Neural cell (in vitro differentiated cells): ENCODE measurements at regions not wholly inside any gene's neighbourhood (a gene's known extent, or its start where the extent isn't known, plus 50 kb on each side); places are given as distances from the start of the nearest gene placed in this dataset.

ENCODE experiments used
- H2AFZ ChIP-seq: fragments of 200-600, 300-800 bp; sonication (generic), shearing (Covaris generic); 2 replicates; pipeline ENCODE4 v1.6.0; 2014; ENCODE audit warnings: low read depth, mild to moderate bottlenecking, antibody characterized with exemption, low read length, moderate library complexity
- H3F3A ChIP-seq: fragments of 200-600 bp; shearing (Covaris generic); 2 replicates; pipeline ENCODE4 v1.6.1; 2016; ENCODE audit warnings: mild to moderate bottlenecking, moderate library complexity, mixed read lengths, antibody characterized with exemption, low read length; ENCODE audit not compliant: insufficient read depth, poor library complexity, severe bottlenecking
- H3K27ac ChIP-seq: fragments of 200-600, 300-800 bp; sonication (generic), shearing (Covaris generic); 2 replicates; pipeline ENCODE4 v1.5.1; 2014; ENCODE audit warnings: mild to moderate bottlenecking, low read length, moderate library complexity
- H3K27me3 ChIP-seq: fragments of 300-800, 200-600 bp; sonication (generic), shearing (Covaris generic); 2 replicates; pipeline ENCODE4 v1.6.0; 2014; ENCODE audit warnings: mild to moderate bottlenecking, low read depth, low read length, moderate library complexity; ENCODE audit not compliant: insufficient read depth
- H3K36me3 ChIP-seq: fragments of 300-800, 200-600 bp; sonication (generic), shearing (Covaris generic); 2 replicates; pipeline ENCODE4 v1.5.1; 2014; ENCODE audit warnings: mild to moderate bottlenecking, antibody characterized with exemption, low read length, moderate library complexity; ENCODE audit not compliant: insufficient read depth
- H3K4me2 ChIP-seq: fragments of 300-800, 200-600 bp; sonication (generic), shearing (Covaris generic); 2 replicates; pipeline ENCODE4 v1.6.0; 2014; ENCODE audit warnings: mild to moderate bottlenecking, low read length
- H3K4me3 ChIP-seq: fragments of 300-800, 200-600 bp; sonication (generic), shearing (Covaris generic); 2 replicates; pipeline ENCODE4 v1.5.1; 2014; ENCODE audit warnings: mild to moderate bottlenecking, low read length, moderate library complexity
- H3K79me2 ChIP-seq: fragments of 200-600 bp; shearing (Covaris generic); replicated peaks from 2 replicates; pipeline ENCODE4 v1.6.0; 2014; ENCODE audit warnings: mild to moderate bottlenecking, low read length, moderate library complexity; ENCODE audit not compliant: insufficient read depth
- H3K9ac ChIP-seq: fragments of 300-800, 200-600 bp; sonication (generic), shearing (Covaris generic); 2 replicates; pipeline ENCODE4 v1.6.1; 2016; ENCODE audit warnings: mild to moderate bottlenecking, low read length, mixed read lengths
- H3K9me2 ChIP-seq: fragments of 200-600 bp; shearing (Covaris generic); 2 replicates; pipeline ENCODE4 v1.6.1; 2016; ENCODE audit warnings: mild to moderate bottlenecking, low read length, mixed read lengths; ENCODE audit not compliant: insufficient read depth
- H3K9me3 ChIP-seq: fragments of 200-600, 300-800 bp; sonication (generic), shearing (Covaris generic); 2 replicates; pipeline ENCODE4 v1.6.1; 2016; ENCODE audit warnings: mild to moderate bottlenecking, mixed run types, low read length, moderate library complexity, mixed read lengths
- H4K20me1 ChIP-seq: fragments of 200-600 bp; shearing (Covaris generic); 2 replicates; pipeline ENCODE4 v1.6.1; 2016; ENCODE audit warnings: mild to moderate bottlenecking, mixed run types; ENCODE audit not compliant: insufficient read depth
- CTCF ChIP-seq: fragments of 450-650 bp; IDR thresholded peaks from 2 replicates; pipeline ENCODE4 v1.5.1; 2014; ENCODE audit warnings: antibody characterized with exemption, mild to moderate bottlenecking, moderate library complexity; ENCODE audit not compliant: poor library complexity, severe bottlenecking
- EP300 ChIP-seq: fragments of 450-650 bp; conservative IDR thresholded peaks from 2 replicates; pipeline ENCODE4 v1.6.1; 2014; ENCODE audit warnings: antibody characterized with exemption, mild to moderate bottlenecking, moderate library complexity; ENCODE audit not compliant: poor library complexity, severe bottlenecking
- EZH2 ChIP-seq: fragments of 200-600, 300-800 bp; shearing (Covaris generic), sonication (generic); IDR thresholded peaks from 2 replicates; pipeline ENCODE4 v1.6.1; 2014; ENCODE audit warnings: antibody characterized with exemption, low read length, borderline replicate concordance, mild to moderate bottlenecking; ENCODE audit not compliant: insufficient read depth, poor library complexity, severe bottlenecking
- MXI1 ChIP-seq: fragments of 450-650 bp; conservative IDR thresholded peaks from 2 replicates; pipeline ENCODE4 v1.6.1; 2014; ENCODE audit warnings: antibody characterized with exemption, mild to moderate bottlenecking; ENCODE audit not compliant: poor library complexity, severe bottlenecking
- POLR2AphosphoS5 ChIP-seq: IDR thresholded peaks from 2 replicates; pipeline ENCODE4 v1.6.1; 2012
- RAD21 ChIP-seq: fragments of 450-650 bp; conservative IDR thresholded peaks from 2 replicates; pipeline ENCODE4 v1.6.1; 2014; ENCODE audit warnings: antibody characterized with exemption, mild to moderate bottlenecking, moderate library complexity
- SMC3 ChIP-seq: fragments of 450-650 bp; conservative IDR thresholded peaks from 2 replicates; pipeline ENCODE4 v1.6.1; 2014; ENCODE audit warnings: antibody characterized with exemption, mild to moderate bottlenecking, moderate library complexity; ENCODE audit not compliant: poor library complexity
- TAF1 ChIP-seq: IDR thresholded peaks from 2 replicates; pipeline ENCODE4 v1.6.1; 2012; ENCODE audit warnings: low read depth

GRCh38 chr10:11388996-11389395, 222.5 kb downstream of the USP6NL start:
- no peak overlapping the region for H3K4me3 ChIP-seq
- H3F3A ChIP-seq = peaks cover 13% of the 10 kb centered on the region
- no peaks in the 10 kb centered on the region for H3K9me3 ChIP-seq
- H3K79me2 ChIP-seq = no peaks in the 10 kb centered on the region
- H3K9me2 ChIP-seq = no peaks in the 10 kb centered on the region
- no peaks in the 10 kb centered on the region for H4K20me1 ChIP-seq
- TF ChIP-seq CTCF = no peak
- no peak for TF ChIP-seq SMC3
- TF ChIP-seq EZH2 = no peak
- no peak for TF ChIP-seq RAD21
- TF ChIP-seq TAF1 = no peak
- TF ChIP-seq MXI1 = no peak
- no peak for TF ChIP-seq EP300
- no peak for TF ChIP-seq POLR2AphosphoS5
- no peak overlapping the region for H3K4me2 ChIP-seq
- H3K27me3 ChIP-seq = no peaks in the 10 kb centered on the region
- no peak overlapping the region for H3K27ac ChIP-seq
- H2AFZ ChIP-seq = no peak overlapping the region
- H3K9ac ChIP-seq = no peak overlapping the region
- no peaks in the 10 kb centered on the region for H3K36me3 ChIP-seq

GRCh38 chr10:11387551-11388222, 223.8 kb downstream of the USP6NL start:
- Histone ChIP-seq H3K79me2 (no peaks in the 10 kb centered on the region), H3K27me3 (no peaks in the 10 kb centered on the region), H3K9me3 (no peaks in the 10 kb centered on the region), H3K4me2 (no peak overlapping the region), H3F3A (peaks cover 13% of the 10 kb centered on the region), H4K20me1 (no peaks in the 10 kb centered on the region), H2AFZ (peak overlapping the region; percentile 13), H3K9me2 (no peaks in the 10 kb centered on the region), H3K27ac (peak overlapping the region; percentile 47), H3K4me3 (no peak overlapping the region), H3K36me3 (no peaks in the 10 kb centered on the region), H3K9ac (peak overlapping the region; percentile 41)
- no peak for TF ChIP-seq MXI1

- Histone ChIP-seq H3K9ac (peak overlapping the region; percentile 41), H4K20me1 (no peaks in the 10 kb centered on the region), H2AFZ (peak overlapping the region; percentile 13), H3F3A (peaks cover 13% of the 10 kb centered on the region), H3K27ac (peak overlapping the region; percentile 47), H3K79me2 (no peaks in the 10 kb centered on the region), H3K9me3 (no peaks in the 10 kb centered on the region), H3K36me3 (no peaks in the 10 kb centered on the region), H3K27me3 (no peaks in the 10 kb centered on the region), H3K4me2 (no peak overlapping the region), H3K9me2 (no peaks in the 10 kb centered on the region), H3K4me3 (no peak overlapping the region)
- TF ChIP-seq POLR2AphosphoS5 = no peak
- TF ChIP-seq SMC3 = no peak
Measured at GRCh38 chr10:11387044-11387443, 224.4 kb downstream of the USP6NL start.
